ENCODE measurements at regions not wholly inside any gene's neighbourhood (a gene's known extent, or its start where the extent isn't known, plus 50 kb on each side); places are given as distances from the start of the nearest gene placed in this dataset.

- no peak for TF ChIP-seq CTCF (IDR thresholded peaks at IDR 0.05; ENCODE audit: insufficient read depth, missing control alignments)
- FAIRE-seq (no peak), DNase-seq (ENCODE audit: insufficient read length, low spot score) (no peak)
Measured at GRCh38 chr17:74028354-74029116, 174.9 kb upstream of the RPL38 start.

GRCh38 chr17:74031316-74032090 lies 172.0 kb upstream of the RPL38 start:
- no peak for TF ChIP-seq CTCF (IDR thresholded peaks at IDR 0.05; ENCODE audit: insufficient read depth, missing control alignments)
- FAIRE-seq, result peak; percentile 74
- peak; percentile 82 for DNase-seq (ENCODE audit: insufficient read length, low spot score)

- no peak for DNase-seq (ENCODE audit: insufficient read length, low spot score)
- no peak for FAIRE-seq
- TF ChIP-seq CTCF (IDR thresholded peaks at IDR 0.05; ENCODE audit: insufficient read depth, missing control alignments), result no peak
Measured at GRCh38 chr17:74032222-74032621, 171.3 kb upstream of the RPL38 start.

GRCh38 chr17:74037320-74037719 lies 166.2 kb upstream of the RPL38 start:
- no peak for TF ChIP-seq CTCF (IDR thresholded peaks at IDR 0.05; ENCODE audit: insufficient read depth, missing control alignments)
- DNase-seq (ENCODE audit: insufficient read length, low spot score) (no peak), FAIRE-seq (no peak)

- TF ChIP-seq CTCF (IDR thresholded peaks at IDR 0.05; ENCODE audit: insufficient read depth, missing control alignments), result no peak
- no peak for DNase-seq (ENCODE audit: insufficient read length, low spot score)
- FAIRE-seq, result no peak
Measured at GRCh38 chr17:74040291-74040690, 163.2 kb upstream of the RPL38 start.

- DNase-seq (ENCODE audit: insufficient read length, low spot score) (no peak), FAIRE-seq (no peak)
- TF ChIP-seq CTCF (IDR thresholded peaks at IDR 0.05; ENCODE audit: insufficient read depth, missing control alignments), result no peak
Measured at GRCh38 chr17:74040729-74041128, 162.7 kb upstream of the RPL38 start.
